GM10266 (cell line): ENCODE measurements at regions not wholly inside any gene's neighbourhood (a gene's known extent, or its start where the extent isn't known, plus 50 kb on each side); places are given as distances from the start of the nearest gene placed in this dataset.

Experiments used
- DNase-seq: peaks from one replicate; pipeline ENCODE4 v3.0.0; 2012; ENCODE audit errors: extremely low spot score
- CTCF ChIP-seq: IDR thresholded peaks from 2 replicates; pipeline ENCODE4 v1.5.1; 2012; ENCODE audit warnings: mild to moderate bottlenecking, low read depth; ENCODE audit not compliant: control insufficient read depth, insufficient read depth; ENCODE audit errors: missing control alignments

GRCh38 chr12:28629691-28630090, 439.4 kb downstream of the CCDC91 start:
- no peak for TF ChIP-seq CTCF
- DNase-seq = no peak

GRCh38 chr12:28631831-28632230, 441.6 kb downstream of the CCDC91 start:
- no peak for DNase-seq
- TF ChIP-seq CTCF = no peak

- no peak for DNase-seq
- no peak for TF ChIP-seq CTCF
These were observed 450.3 kb downstream of the CCDC91 start for GRCh38 chr12:28640519-28640918.

- no peak for DNase-seq
- TF ChIP-seq CTCF = no peak
These were observed 455.2 kb downstream of the CCDC91 start for GRCh38 chr12:28645436-28645835.

GRCh38 chr12:28645891-28646290, 455.6 kb downstream of the CCDC91 start:
- DNase-seq = no peak
- TF ChIP-seq CTCF = no peak

GRCh38 chr12:28650906-28651305, 460.6 kb downstream of the CCDC91 start:
- no peak for TF ChIP-seq CTCF

GRCh38 chr12:28652239-28652638, 462.0 kb downstream of the CCDC91 start:
- no peak for DNase-seq
- TF ChIP-seq CTCF = no peak

More at GRCh38 chr12:28650906-28651305, 460.6 kb downstream of the CCDC91 start:
- no peak for DNase-seq
